Hindlimb muscle (tissue), 1 donor: ENCODE measurements at regions not wholly inside any gene's neighbourhood (a gene's known extent, or its start where the extent isn't known, plus 50 kb on each side); places are given as distances from the start of the nearest gene placed in this dataset.
A peak's percentile ranks its signal among the peaks of the same experiment; 100 is the strongest.

Experiments
- DNase-seq: peaks from one replicate; pipeline ENCODE4 v3.0.0-alpha.2; 2013

GRCh38 chr20:10807013-10807412 is 133.2 kb upstream of the JAG1 start:
- DNase-seq: no peak

GRCh38 chr20:10812759-10813327 is 139.0 kb upstream of the JAG1 start:
- no peak for DNase-seq

- no peak for DNase-seq
Measured at GRCh38 chr20:10823585-10823984, 149.8 kb upstream of the JAG1 start.

GRCh38 chr20:10824750-10825500 is 151.1 kb upstream of the JAG1 start:
- DNase-seq: no peak

GRCh38 chr20:10826111-10826510 is 152.3 kb upstream of the JAG1 start:
- no peak for DNase-seq

- no peak for DNase-seq
Measured at GRCh38 chr20:10828180-10828579, 154.4 kb upstream of the JAG1 start.

- DNase-seq: no peak
Measured at GRCh38 chr20:10832141-10832540, 158.3 kb upstream of the JAG1 start.

GRCh38 chr20:10837901-10838300 is 164.1 kb upstream of the JAG1 start:
- no peak for DNase-seq

- no peak for DNase-seq
Measured at GRCh38 chr20:10842116-10842515, 168.3 kb upstream of the JAG1 start.

GRCh38 chr20:10843146-10843711 is 169.4 kb upstream of the JAG1 start:
- peak; percentile 42 for DNase-seq

GRCh38 chr20:10846766-10847165 is 173.0 kb upstream of the JAG1 start:
- DNase-seq: no peak

GRCh38 chr20:10848810-10849370 is 175.1 kb upstream of the JAG1 start:
- peak; percentile 48 for DNase-seq

GRCh38 chr20:10853176-10853575 is 179.4 kb upstream of the JAG1 start:
- DNase-seq: no peak

GRCh38 chr20:10853731-10854130 is 179.9 kb upstream of the JAG1 start:
- DNase-seq: no peak

GRCh38 chr20:10854976-10855375 is 181.2 kb upstream of the JAG1 start:
- DNase-seq: no peak

GRCh38 chr20:10855778-10856177 is 182.0 kb upstream of the JAG1 start:
- DNase-seq: no peak

GRCh38 chr20:10856237-10857015 is 182.6 kb upstream of the JAG1 start:
- DNase-seq: no peak

- peak; percentile 53 for DNase-seq
Measured at GRCh38 chr20:10857352-10858070, 183.7 kb upstream of the JAG1 start.

- DNase-seq: no peak
Measured at GRCh38 chr20:10861090-10861489, 187.3 kb upstream of the JAG1 start.

GRCh38 chr20:10861619-10862018 is 187.8 kb upstream of the JAG1 start:
- DNase-seq: no peak

- DNase-seq: no peak
Measured at GRCh38 chr20:10863337-10864060, 189.7 kb upstream of the JAG1 start.
